H1 (cell line): ENCODE measurements at regions not wholly inside any gene's neighbourhood (a gene's known extent, or its start where the extent isn't known, plus 50 kb on each side); places are given as distances from the start of the nearest gene placed in this dataset.

Source experiments
- CTBP2 ChIP-seq: IDR thresholded peaks from 2 replicates; pipeline ENCODE4 v1.7.0; 2011; ENCODE audit warnings: borderline replicate concordance, mild to moderate bottlenecking, moderate library complexity, mixed read lengths, low read length; ENCODE audit not compliant: insufficient read depth, insufficient read length
- E2F6 ChIP-seq: IDR thresholded peaks from 2 replicates; pipeline ENCODE4 v1.6.1; 2012; ENCODE audit warnings: inconsistent platforms
- GABPA ChIP-seq: IDR thresholded peaks from 2 replicates; pipeline ENCODE4 v1.6.1; 2011; ENCODE audit warnings: mild to moderate bottlenecking, low read length, moderate library complexity, borderline replicate concordance; ENCODE audit not compliant: insufficient read depth
- MAX ChIP-seq: IDR thresholded peaks from 2 replicates; pipeline ENCODE4 v1.6.1; 2012; ENCODE audit warnings: inconsistent platforms
- NRF1 ChIP-seq: IDR thresholded peaks from 2 replicates; pipeline ENCODE4 v1.6.1; 2011; ENCODE audit warnings: mild to moderate bottlenecking, low read depth, low read length, improper control_type of control experiment
- RFX5 ChIP-seq: IDR thresholded peaks from 2 replicates; pipeline ENCODE4 v1.6.1; 2011; ENCODE audit warnings: low read depth, low read length, improper control_type of control experiment, borderline replicate concordance
- RNF2 ChIP-seq: fragments of 200-900, 300-1000 bp; sonication (generic); IDR thresholded peaks from 2 replicates; pipeline ENCODE4 v1.7.1; 2016; ENCODE audit warnings: borderline replicate concordance, low read depth, mild to moderate bottlenecking, antibody characterized with exemption, low read length; ENCODE audit not compliant: poor library complexity, severe bottlenecking; ENCODE audit errors: missing control alignments
- SIN3A ChIP-seq, 2 experiments: IDR thresholded peaks in 1 of 2; conservative IDR thresholded peaks in 1 of 2; 2 replicates each; pipeline ENCODE4 v1.6.1; 2011 to 2012; ENCODE audit warnings: low read length in 2 of 2, improper control_type of control experiment in 1 of 2, low read depth in 1 of 2, mild to moderate bottlenecking in 1 of 2
- TAF7 ChIP-seq: optimal IDR thresholded peaks from 2 replicates; pipeline ENCODE3; 2011; ENCODE audit warnings: low read depth, mild to moderate bottlenecking, inconsistent platforms, low read length, moderate library complexity, borderline replicate concordance
- USF2 ChIP-seq: IDR thresholded peaks from 2 replicates; pipeline ENCODE4 v1.6.1; 2011; ENCODE audit warnings: low read length, improper control_type of control experiment
- YY1 ChIP-seq: IDR thresholded peaks from 2 replicates; pipeline ENCODE4 v1.6.1; 2011; ENCODE audit warnings: low read depth, mild to moderate bottlenecking, low read length

GRCh38 chr16:89037261-89038152, 56.1 kb upstream of the ACSF3 start (continued):
- TF ChIP-seq USF2 (no peak), GABPA (peak; percentile 79; the same call in 1 of the 2 replicates), YY1 (peak; percentile 85), NRF1 (no peak), TAF7 (peak; percentile 38), SIN3A (conservative IDR thresholded peaks at IDR 0.05 in 1 of 2, IDR thresholded peaks at IDR 0.05 in 1 of 2; ENCODE audit: low read depth in 1 of 2, low read length in 2 of 2) (peak; percentile 90 to 91; a peak in 3 of 4 replicates), RFX5 (no peak), MAX (peak; percentile 34; the same call in 1 of the 2 replicates), RNF2 (no peak), CTBP2 (no peak), E2F6 (no peak)
- TF ChIP-seq, all 59 proteins: peak for 6
